Ascending aorta (tissue), 2 donors: ENCODE measurements at regions not wholly inside any gene's neighbourhood (a gene's known extent, or its start where the extent isn't known, plus 50 kb on each side); places are given as distances from the start of the nearest gene placed in this dataset.

Experiments
- DNase-seq, 2 donors: peaks; one replicate each; pipeline ENCODE4 v3.0.0-alpha.2; 2019; ENCODE audit warnings: low spot score in 2 of 2
- H3K27ac ChIP-seq, 2 donors: fragments of 200-600 bp; sonication (generic); one replicate each; pipeline ENCODE4 v1.5.1; 2016 to 2017; ENCODE audit warnings: mild to moderate bottlenecking in 1 of 2
- H3K27me3 ChIP-seq: fragments of 200-600 bp; sonication (generic); one replicate; pipeline ENCODE4 v1.5.1; 2017
- H3K36me3 ChIP-seq, 2 donors: fragments of 200-600 bp; sonication (generic); one replicate each; pipeline ENCODE4 v1.5.1; 2016
- H3K4me1 ChIP-seq, 2 donors: fragments of 200-600 bp; sonication (generic); one replicate each; pipeline ENCODE4 v1.5.1; 2016 to 2017; ENCODE audit warnings: mild to moderate bottlenecking in 1 of 2
- H3K4me3 ChIP-seq, 2 donors: fragments of 200-600 bp; sonication (generic); one replicate each; pipeline ENCODE4 v1.5.1; 2016 to 2017; ENCODE audit warnings: mild to moderate bottlenecking in 1 of 2
- H3K9me3 ChIP-seq, 2 donors: fragments of 200-600 bp; sonication (generic); one replicate each; pipeline ENCODE4 v1.5.1; 2016
- intact Hi-C: fragments of 100-400 bp; cut with DNase I; formaldehyde crosslinking; loops from one replicate; pipeline ENCODE4 v1.15.1; 2023
- TF ChIP-seq, protein P1 (sequence below), 3 experiments: fragments of 200-600 bp in 2 of 3; fragments of 450-650 bp in 1 of 3; sonication (generic) in 2 of 3; IDR thresholded peaks; one replicate each; pipeline ENCODE4 v1.5.1; 2016 to 2019; ENCODE audit warnings: antibody characterized with exemption in 3 of 3, mild to moderate bottlenecking in 1 of 3, moderate library complexity in 1 of 3

DNA sequence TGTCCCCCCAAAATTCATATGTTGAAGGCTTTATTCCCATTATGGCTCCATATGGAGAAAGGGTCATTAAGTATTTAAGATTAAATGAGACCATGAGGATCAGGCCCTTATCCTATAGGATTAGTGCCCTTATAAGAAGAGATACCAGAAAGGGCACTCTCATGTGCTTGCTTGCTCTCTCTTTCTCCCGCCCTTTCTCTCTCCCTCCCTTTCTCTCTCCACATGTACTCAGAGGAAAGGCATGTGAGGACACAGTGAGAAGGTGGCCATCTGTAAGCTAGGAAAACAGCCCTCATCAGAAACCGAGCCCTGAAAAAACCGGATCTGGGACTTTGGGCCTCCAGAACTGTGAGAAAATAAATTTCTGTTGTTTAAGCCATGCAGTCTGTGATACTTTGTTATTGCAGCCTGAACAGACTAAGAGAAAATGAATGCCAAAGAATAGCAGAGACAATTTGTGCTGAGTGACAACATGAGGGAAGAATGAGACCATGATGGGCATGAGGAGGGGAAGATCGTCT lies 300.0 kb upstream of the SLC39A10 start:
- Histone ChIP-seq H3K27ac (no peak overlapping the region), H3K27me3 (no peaks in the 10 kb centered on the region), H3K9me3 (no peaks in the 10 kb centered on the region), H3K4me3 (no peak overlapping the region), H3K4me1 (no peaks in the 10 kb centered on the region), H3K36me3 (no peaks in the 10 kb centered on the region)
- no peak for DNase-seq
- TF ChIP-seq, protein P1, sequence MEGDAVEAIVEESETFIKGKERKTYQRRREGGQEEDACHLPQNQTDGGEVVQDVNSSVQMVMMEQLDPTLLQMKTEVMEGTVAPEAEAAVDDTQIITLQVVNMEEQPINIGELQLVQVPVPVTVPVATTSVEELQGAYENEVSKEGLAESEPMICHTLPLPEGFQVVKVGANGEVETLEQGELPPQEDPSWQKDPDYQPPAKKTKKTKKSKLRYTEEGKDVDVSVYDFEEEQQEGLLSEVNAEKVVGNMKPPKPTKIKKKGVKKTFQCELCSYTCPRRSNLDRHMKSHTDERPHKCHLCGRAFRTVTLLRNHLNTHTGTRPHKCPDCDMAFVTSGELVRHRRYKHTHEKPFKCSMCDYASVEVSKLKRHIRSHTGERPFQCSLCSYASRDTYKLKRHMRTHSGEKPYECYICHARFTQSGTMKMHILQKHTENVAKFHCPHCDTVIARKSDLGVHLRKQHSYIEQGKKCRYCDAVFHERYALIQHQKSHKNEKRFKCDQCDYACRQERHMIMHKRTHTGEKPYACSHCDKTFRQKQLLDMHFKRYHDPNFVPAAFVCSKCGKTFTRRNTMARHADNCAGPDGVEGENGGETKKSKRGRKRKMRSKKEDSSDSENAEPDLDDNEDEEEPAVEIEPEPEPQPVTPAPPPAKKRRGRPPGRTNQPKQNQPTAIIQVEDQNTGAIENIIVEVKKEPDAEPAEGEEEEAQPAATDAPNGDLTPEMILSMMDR (IDR thresholded peaks at IDR 0.05) = no peak
- intact Hi-C loops = no loop called here

DNA sequence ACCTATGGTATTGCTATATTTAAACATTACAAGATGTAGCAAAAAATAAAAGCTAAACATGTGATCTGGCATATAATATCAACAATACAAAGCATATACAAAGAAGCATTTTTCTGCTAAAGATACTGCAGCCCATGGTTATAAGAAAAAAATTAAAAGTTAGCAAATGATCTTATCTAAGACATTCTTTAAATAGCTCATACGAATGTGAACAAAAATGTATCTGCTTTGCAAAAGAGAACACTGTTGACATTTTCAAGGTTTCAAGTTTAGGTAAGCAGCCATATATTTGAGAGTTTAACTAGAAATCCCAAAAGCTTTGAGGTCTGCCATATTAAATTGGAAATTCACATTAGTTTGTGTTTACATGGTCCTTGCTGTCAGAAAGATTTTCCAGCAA lies 301.0 kb upstream of the SLC39A10 start:
- intact Hi-C loops = no loop called here
- Histone ChIP-seq H3K4me3 (no peak overlapping the region), H3K9me3 (no peaks in the 10 kb centered on the region), H3K36me3 (no peaks in the 10 kb centered on the region), H3K27ac (no peak overlapping the region), H3K27me3 (no peaks in the 10 kb centered on the region), H3K4me1 (no peaks in the 10 kb centered on the region)
- no peak for DNase-seq
- TF ChIP-seq, protein P1 (IDR thresholded peaks at IDR 0.05) = no peak

DNA sequence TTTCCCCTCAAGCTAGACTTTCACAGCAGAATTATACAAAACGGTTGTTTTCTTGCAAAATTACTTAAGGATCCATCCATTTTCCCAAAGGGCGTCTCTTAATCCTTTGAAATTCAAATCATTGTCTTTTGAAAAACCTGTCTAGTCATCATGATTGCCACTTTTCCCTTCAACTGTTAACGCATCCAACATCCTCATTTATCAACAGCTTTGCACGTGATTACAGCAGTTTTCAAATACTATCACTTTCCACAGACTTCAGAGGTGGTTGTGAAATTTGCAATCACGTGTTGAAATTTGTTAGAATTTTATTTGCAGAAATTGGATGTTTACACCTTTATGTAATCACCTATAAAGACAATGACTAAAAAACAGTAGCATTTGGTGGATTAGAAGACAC lies 304.4 kb upstream of the SLC39A10 start:
- no peaks in the 10 kb centered on the region for H3K36me3 ChIP-seq
- no peak for DNase-seq
- intact Hi-C loops = no loop called here
- no peaks in the 10 kb centered on the region for H3K9me3 ChIP-seq
- no peak overlapping the region for H3K4me3 ChIP-seq
- H3K27me3 ChIP-seq = no peaks in the 10 kb centered on the region
- no peaks in the 10 kb centered on the region for H3K4me1 ChIP-seq
- TF ChIP-seq, protein P1 (IDR thresholded peaks at IDR 0.05) = no peak
- no peak overlapping the region for H3K27ac ChIP-seq

DNA sequence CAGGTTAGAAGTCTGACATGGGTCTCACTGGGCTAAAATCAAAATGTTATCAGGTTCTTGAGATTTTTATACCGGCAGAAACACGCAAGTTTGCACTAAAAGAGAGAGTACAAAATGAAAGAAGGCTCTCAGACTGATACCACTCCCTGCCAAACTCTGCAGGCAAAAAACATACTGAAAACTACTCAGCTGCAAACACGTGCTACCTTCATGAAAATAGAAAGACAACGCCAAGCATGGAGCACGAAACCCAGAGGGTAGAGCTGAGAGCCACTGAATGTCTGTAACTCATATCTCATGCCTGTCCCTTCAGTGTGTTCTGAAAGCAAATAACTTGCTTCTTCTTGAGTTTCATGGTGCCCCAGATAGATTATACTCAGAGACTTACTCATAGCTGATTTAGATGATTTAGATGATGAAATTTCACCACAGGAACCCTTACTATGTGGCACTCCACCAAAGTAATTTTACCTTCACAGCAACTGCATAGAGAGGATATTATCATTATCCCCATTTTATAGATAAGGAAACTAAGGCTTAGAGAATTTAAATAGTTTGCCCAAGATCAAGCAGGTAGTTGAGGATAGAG lies 313.0 kb upstream of the SLC39A10 start:
- intact Hi-C loops = no loop called here
- Histone ChIP-seq H3K9me3 (no peaks in the 10 kb centered on the region), H3K27ac (no peak overlapping the region), H3K4me1 (no peaks in the 10 kb centered on the region), H3K4me3 (no peak overlapping the region), H3K27me3 (no peaks in the 10 kb centered on the region), H3K36me3 (no peaks in the 10 kb centered on the region)
- TF ChIP-seq, protein P1 (IDR thresholded peaks at IDR 0.05) = no peak
- DNase-seq = no peak

DNA sequence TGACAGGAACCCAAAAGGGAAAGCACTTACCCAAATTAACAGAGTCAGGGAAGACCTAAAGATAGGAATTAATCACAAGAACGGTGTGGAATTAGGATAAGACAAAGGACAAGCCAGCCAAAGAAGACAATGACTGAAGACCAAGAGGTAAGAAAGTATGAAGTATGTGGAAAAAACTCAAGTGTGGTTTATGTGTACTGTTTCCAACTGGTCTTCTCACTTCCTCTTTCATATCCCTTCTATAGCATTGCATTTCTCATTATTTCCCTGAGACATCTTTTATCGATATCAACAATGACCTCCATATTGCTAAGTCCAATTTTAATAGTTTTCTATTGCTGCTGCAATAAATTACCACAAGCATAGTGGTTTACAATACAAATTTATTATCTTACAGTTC lies 313.5 kb upstream of the SLC39A10 start:
- H3K27me3 ChIP-seq = no peaks in the 10 kb centered on the region
- H3K27ac ChIP-seq = no peak overlapping the region
- no peaks in the 10 kb centered on the region for H3K9me3 ChIP-seq
- intact Hi-C loops = no loop called here
- TF ChIP-seq, protein P1 (IDR thresholded peaks at IDR 0.05) = no peak
- no peak for DNase-seq
- H3K36me3 ChIP-seq = no peaks in the 10 kb centered on the region
- H3K4me1 ChIP-seq = no peaks in the 10 kb centered on the region
- no peak overlapping the region for H3K4me3 ChIP-seq

DNA sequence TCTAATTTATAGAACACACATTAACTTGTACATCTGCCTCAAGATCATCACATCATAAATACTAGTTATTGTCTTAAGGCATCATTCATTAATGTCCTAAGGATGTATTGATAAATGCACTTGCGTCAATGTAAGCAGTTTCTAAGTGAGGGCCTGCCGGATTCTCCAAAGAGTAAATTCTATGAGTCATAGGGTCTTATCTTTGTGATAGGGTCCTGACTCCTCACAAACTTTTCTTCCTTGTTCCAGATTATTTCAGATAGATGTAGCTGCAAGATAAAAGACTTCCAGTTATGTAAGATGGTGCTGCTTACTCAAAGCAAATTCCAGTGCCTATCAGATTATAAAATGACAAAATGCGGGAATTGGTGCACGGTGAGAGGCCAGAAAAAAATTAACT lies 315.0 kb upstream of the SLC39A10 start:
- DNase-seq = no peak
- TF ChIP-seq, protein P1 (IDR thresholded peaks at IDR 0.05) = no peak
- Histone ChIP-seq H3K9me3 (no peaks in the 10 kb centered on the region), H3K36me3 (no peaks in the 10 kb centered on the region), H3K27me3 (no peaks in the 10 kb centered on the region), H3K4me3 (no peak overlapping the region), H3K27ac (no peak overlapping the region), H3K4me1 (no peaks in the 10 kb centered on the region)
- intact Hi-C loops = no loop called here
